Loucy (cell line): ENCODE measurements at regions not wholly inside any gene's neighbourhood (a gene's known extent, or its start where the extent isn't known, plus 50 kb on each side); places are given as distances from the start of the nearest gene placed in this dataset.

Source experiments
- H2AFZ ChIP-seq: fragments of 200-600 bp; sonication (generic); 2 replicates; pipeline ENCODE4 v1.6.0; 2016; ENCODE audit warnings: antibody characterized with exemption, mild to moderate bottlenecking, low read length, moderate library complexity
- H3F3A ChIP-seq: fragments of 200-600 bp; 2 replicates; pipeline ENCODE4 v1.6.0; 2016; ENCODE audit warnings: antibody characterized with exemption, low read depth, mild to moderate bottlenecking
- H3K27me3 ChIP-seq: fragments of 200-600 bp; sonication (generic); 2 replicates; pipeline ENCODE4 v1.6.1; 2014; ENCODE audit warnings: low read length, mild to moderate bottlenecking; ENCODE audit not compliant: insufficient read depth, poor library complexity, severe bottlenecking
- H3K36me3 ChIP-seq: fragments of 200-600 bp; sonication (generic); 2 replicates; pipeline ENCODE4 v1.6.1; 2016; ENCODE audit warnings: low read length; ENCODE audit not compliant: insufficient read depth
- H3K4me1 ChIP-seq: fragments of 200-600 bp; sonication (generic); 2 replicates; pipeline ENCODE4 v1.5.1; 2014; ENCODE audit warnings: low read length, mild to moderate bottlenecking; ENCODE audit not compliant: insufficient read depth, poor library complexity, severe bottlenecking
- H3K4me2 ChIP-seq: fragments of 200-600 bp; sonication (generic); 2 replicates; pipeline ENCODE4 v1.6.0; 2014; ENCODE audit warnings: antibody characterized with exemption, low read length, low read depth, mild to moderate bottlenecking; ENCODE audit not compliant: poor library complexity, severe bottlenecking
- H3K4me3 ChIP-seq: fragments of 200-600 bp; sonication (generic); 2 replicates; pipeline ENCODE4 v1.5.1; 2014; ENCODE audit warnings: low read length, mild to moderate bottlenecking, mixed read lengths; ENCODE audit not compliant: poor library complexity, severe bottlenecking
- H3K79me2 ChIP-seq: fragments of 200-600 bp; sonication (generic); 2 replicates; pipeline ENCODE4 v1.6.1; 2014; ENCODE audit warnings: low read length; ENCODE audit not compliant: insufficient read depth
- H3K9ac ChIP-seq: fragments of 200-600 bp; sonication (generic); 2 replicates; pipeline ENCODE4 v1.6.0; 2014; ENCODE audit warnings: mild to moderate bottlenecking, low read depth, low read length, moderate library complexity; ENCODE audit not compliant: poor library complexity, severe bottlenecking
- H3K9me2 ChIP-seq: fragments of 200-600 bp; sonication (generic); replicated peaks from 2 replicates; pipeline ENCODE4 v1.6.1; 2016; ENCODE audit warnings: low read depth, low read length, mixed read lengths
- H3K9me3 ChIP-seq: fragments of 200-600 bp; sonication (generic); 2 replicates; pipeline ENCODE4 v1.6.1; 2014; ENCODE audit warnings: mild to moderate bottlenecking, antibody characterized with exemption, low read length, low read depth; ENCODE audit not compliant: insufficient read depth
- H4K20me1 ChIP-seq: fragments of 200-600 bp; sonication (generic); 2 replicates; pipeline ENCODE4 v1.6.0; 2014; ENCODE audit warnings: antibody characterized with exemption, low read length, mild to moderate bottlenecking; ENCODE audit not compliant: insufficient read depth, poor library complexity, severe bottlenecking
- CTCF ChIP-seq: fragments of 200-600 bp; sonication (generic); conservative IDR thresholded peaks from 2 replicates; pipeline ENCODE4 v1.5.1; 2014; ENCODE audit warnings: mild to moderate bottlenecking, antibody characterized with exemption, low read length
- EZH2phosphoT487 ChIP-seq: fragments of 200-600 bp; IDR thresholded peaks from 2 replicates; pipeline ENCODE4 v1.6.1; 2018; ENCODE audit warnings: antibody characterized with exemption, mild to moderate bottlenecking, moderate library complexity, borderline replicate concordance

DNA sequence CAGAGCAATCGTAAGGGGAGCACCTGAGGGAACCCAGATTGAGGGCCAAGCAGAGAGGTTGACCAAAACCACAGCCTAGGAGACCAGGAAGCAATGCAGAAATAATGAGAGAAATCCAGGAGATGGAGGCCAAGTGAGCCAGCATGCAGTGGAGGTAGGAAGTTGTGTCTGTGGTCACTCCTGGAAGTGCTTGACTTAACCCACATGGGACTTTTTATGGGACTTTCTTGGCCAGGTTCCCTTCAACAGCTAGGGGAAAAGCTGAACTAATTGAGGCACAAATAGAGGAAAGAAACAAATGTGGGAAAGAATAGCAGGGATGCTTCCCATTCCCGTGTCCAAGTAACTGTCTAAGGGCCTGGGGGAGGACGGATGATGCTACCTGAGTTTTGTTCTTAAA, 293.2 kb upstream of the CLINT1 start:
- no peaks in the 10 kb centered on the region for H3K36me3 ChIP-seq
- H3K4me1 ChIP-seq, result no peaks in the 10 kb centered on the region
- H4K20me1 ChIP-seq, result no peaks in the 10 kb centered on the region
- no peak overlapping the region for H3K9ac ChIP-seq
- TF ChIP-seq EZH2phosphoT487 (no peak), CTCF (no peak)
- H3K9me3 ChIP-seq, result no peaks in the 10 kb centered on the region
- no peaks in the 10 kb centered on the region for H3K9me2 ChIP-seq
- H3K4me3 ChIP-seq, result no peak overlapping the region
- H3K79me2 ChIP-seq, result no peaks in the 10 kb centered on the region
- H2AFZ ChIP-seq, result no peak overlapping the region
- no peaks in the 10 kb centered on the region for H3F3A ChIP-seq
- H3K4me2 ChIP-seq, result no peak overlapping the region
- H3K27me3 ChIP-seq, result no peaks in the 10 kb centered on the region

GRCh38 chr5:158147227-158147626, 288.3 kb upstream of the CLINT1 start:
- Histone ChIP-seq H3K9ac (no peak overlapping the region), H3F3A (no peaks in the 10 kb centered on the region), H3K9me3 (no peaks in the 10 kb centered on the region), H3K4me3 (no peak overlapping the region), H3K9me2 (no peaks in the 10 kb centered on the region), H3K4me1 (no peaks in the 10 kb centered on the region), H4K20me1 (no peaks in the 10 kb centered on the region), H3K27me3 (no peaks in the 10 kb centered on the region), H2AFZ (no peak overlapping the region), H3K4me2 (no peak overlapping the region), H3K79me2 (no peaks in the 10 kb centered on the region), H3K36me3 (no peaks in the 10 kb centered on the region)
- TF ChIP-seq CTCF (no peak), EZH2phosphoT487 (no peak)

GRCh38 chr5:158145827-158146226, 286.9 kb upstream of the CLINT1 start:
- H3K9ac ChIP-seq, result no peak overlapping the region
- no peaks in the 10 kb centered on the region for H3K9me3 ChIP-seq
- H3K36me3 ChIP-seq, result no peaks in the 10 kb centered on the region
- no peak overlapping the region for H3K4me3 ChIP-seq
- TF ChIP-seq CTCF (no peak), EZH2phosphoT487 (no peak)
- no peaks in the 10 kb centered on the region for H3K9me2 ChIP-seq
- H3K27me3 ChIP-seq, result no peaks in the 10 kb centered on the region
- no peaks in the 10 kb centered on the region for H4K20me1 ChIP-seq
- H3F3A ChIP-seq, result no peaks in the 10 kb centered on the region
- H3K4me1 ChIP-seq, result no peaks in the 10 kb centered on the region
- no peak overlapping the region for H2AFZ ChIP-seq
- no peak overlapping the region for H3K4me2 ChIP-seq
- H3K79me2 ChIP-seq, result no peaks in the 10 kb centered on the region
